ENCODE measurements at regions not wholly inside any gene's neighbourhood (a gene's known extent, or its start where the extent isn't known, plus 50 kb on each side); places are given as distances from the start of the nearest gene placed in this dataset.

GRCh38 chr17:56690441-56691291 lies 97.2 kb downstream of the NOG start:
- TF ChIP-seq CTCF (IDR thresholded peaks at IDR 0.05) (no peak), POLR2A (IDR thresholded peaks at IDR 0.05) (no peak), POLR2AphosphoS5 (IDR thresholded peaks at IDR 0.05) (no peak)
